HG03558 (cell line): ENCODE measurements at regions not wholly inside any gene's neighbourhood (a gene's known extent, or its start where the extent isn't known, plus 50 kb on each side); places are given as distances from the start of the nearest gene placed in this dataset.

ENCODE experiments used
- ATAC-seq: cut with Tn5 transposase; IDR thresholded peaks from one replicate; pipeline ENCODE4 v1.9.1; 2021; ENCODE audit warnings: moderate number of reproducible peaks; ENCODE audit not compliant: unreplicated experiment; ENCODE audit errors: extremely low read depth

DNA sequence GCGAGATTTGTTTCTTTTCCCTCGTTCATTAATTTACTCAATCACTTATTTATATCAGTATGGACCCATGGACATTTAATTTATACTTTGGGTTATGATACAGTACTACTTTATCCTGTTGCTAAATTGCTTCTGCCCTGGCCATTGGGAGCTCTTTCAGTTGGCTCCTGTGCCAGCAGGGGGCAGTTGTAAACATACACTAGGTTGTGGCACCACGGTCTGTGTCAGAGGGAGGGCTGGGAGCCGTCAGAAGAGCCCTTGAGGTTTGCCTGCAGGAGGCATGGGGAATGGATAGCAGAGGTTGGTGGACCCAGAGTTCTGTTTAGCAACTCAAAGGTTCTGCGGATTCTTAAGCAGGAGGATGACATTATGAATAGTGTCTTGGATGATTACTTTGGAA is 94.3 kb downstream of the ERCC5 start:
- no peak for ATAC-seq

DNA sequence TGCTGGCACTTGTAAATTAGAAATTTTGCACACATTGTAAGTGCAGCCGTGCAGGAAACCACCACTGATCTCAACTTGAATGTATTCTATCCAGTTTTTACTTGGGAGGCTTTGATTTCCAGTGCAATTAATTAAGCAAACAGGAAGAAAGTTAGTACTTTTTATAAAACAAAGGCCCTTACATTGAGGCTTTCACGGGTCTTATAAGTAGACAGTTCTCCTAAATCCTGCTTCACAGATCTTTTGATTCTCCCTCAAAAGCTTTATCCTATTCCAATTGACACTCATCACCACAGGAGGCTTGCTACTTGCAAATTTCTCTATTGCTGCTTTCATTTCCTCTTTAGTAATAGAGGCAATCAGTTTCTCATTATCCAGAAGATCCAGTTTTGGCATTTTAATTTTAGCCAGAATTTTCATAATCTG is 90.1 kb downstream of the ERCC5 start:
- ATAC-seq, result no peak

DNA sequence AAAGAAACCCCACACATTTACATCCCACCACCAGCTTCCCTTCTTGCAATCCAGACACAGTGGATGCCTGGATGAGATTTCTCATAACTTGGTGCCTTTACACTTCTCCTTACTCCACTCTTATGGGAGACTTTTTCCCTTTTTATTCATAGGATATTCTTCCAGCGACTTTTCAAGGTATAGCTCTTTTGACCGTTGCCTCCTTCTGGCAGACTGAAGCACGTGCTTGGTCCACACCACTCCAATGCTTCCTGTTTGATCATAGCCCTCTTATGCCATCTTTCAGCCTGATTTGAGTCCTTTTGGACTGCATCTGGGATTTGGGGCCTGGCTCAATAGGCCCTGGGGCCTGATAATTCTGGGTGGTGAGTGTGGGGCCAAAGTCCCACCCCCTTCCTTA is 87.7 kb downstream of the ERCC5 start:
- ATAC-seq, result no peak

DNA sequence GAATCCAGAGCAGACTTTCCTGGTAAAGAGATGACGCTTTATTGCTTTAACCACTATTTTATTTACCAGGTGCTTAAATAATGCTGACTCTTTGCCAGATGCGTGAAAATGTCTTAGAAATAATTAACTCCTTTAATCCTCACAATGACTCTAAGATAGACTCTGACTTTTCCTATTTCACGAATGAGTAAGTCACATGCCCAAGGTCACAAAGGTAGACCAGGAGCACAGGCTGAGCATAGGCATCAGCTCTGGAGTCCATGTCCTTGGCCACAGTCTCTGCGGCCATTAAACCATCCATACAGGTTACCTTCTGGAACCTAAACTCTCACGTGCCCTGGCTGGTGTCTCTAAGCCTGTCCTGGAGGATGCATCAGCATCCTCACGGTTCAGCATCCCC is 87.3 kb downstream of the ERCC5 start:
- ATAC-seq, result no peak

DNA sequence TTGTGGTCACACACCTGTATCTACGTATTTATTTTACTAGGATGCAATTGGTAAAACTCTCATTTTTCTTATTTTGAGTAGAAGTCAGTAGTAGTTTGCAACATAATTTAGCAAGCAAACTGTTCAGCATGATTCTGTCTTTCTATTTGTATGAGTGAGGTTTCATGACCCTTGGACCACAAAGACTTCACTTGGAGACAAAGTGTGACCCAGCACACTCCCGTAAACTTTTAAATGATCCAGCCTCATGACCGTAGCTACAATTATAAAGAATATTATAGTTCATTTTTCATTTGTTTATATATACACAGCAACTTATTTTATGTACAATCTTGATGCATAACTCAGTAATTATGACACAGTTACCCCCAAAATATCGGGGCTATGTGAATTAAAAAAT is 86.5 kb downstream of the ERCC5 start:
- no peak for ATAC-seq

DNA sequence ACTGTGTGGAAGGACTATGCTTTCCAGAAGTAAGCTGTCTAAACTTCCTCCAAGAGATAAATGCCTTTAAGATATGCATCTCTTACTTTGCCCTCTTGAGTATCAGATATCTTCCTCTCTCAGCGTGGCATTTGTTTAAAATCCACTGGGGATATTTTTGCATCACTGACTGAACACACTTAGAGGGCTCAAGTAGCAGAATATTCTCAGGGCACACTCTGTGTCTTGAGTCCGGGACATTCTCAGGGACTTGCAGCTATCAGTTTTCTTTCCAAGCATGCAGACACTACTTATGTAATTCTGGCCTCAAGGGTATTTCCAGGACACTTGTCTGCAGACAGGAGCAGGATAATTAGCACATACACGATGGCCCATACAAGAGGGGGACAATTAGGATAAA is 84.7 kb downstream of the ERCC5 start:
- no peak for ATAC-seq

DNA sequence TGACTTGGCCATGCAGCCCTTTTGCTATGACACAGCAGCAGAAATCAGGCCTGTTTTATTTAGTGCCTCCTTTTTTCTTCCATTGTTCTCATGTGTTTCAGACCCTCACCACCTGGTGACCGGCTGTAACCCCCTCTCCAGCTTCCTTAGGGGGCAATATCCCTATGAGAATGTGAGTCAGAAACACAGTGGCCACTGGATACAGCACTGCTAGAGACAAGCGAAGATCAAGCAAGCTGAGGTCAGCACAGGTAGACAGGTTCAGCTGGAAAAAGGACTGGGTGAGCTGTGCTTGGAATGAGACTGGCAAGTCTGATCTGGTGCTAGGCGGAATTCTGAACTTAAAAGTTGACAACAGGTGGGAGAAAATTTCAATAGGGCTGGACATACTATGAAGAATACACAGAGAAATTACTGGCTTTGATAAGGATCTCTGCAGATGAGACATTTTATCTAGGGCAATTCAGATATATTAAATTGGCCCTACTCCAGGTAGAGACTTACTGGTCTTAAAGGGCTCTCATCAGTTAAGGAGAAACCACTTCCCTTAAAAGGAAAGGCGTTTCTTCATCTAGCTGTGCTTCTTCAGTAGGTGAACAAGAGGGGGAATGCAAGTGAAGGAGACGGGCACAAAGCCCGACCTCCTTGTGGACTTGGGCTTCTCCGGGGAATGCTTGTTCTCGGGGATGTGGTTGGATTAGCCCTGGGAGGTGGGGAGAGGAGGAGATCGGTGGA is 83.3 kb downstream of the ERCC5 start:
- no peak for ATAC-seq
